ENCODE measurements at regions not wholly inside any gene's neighbourhood (a gene's known extent, or its start where the extent isn't known, plus 50 kb on each side); places are given as distances from the start of the nearest gene placed in this dataset.

- no peak for TF ChIP-seq EZH2 (IDR thresholded peaks at IDR 0.05; ENCODE audit: insufficient read depth, poor library complexity, severe bottlenecking)
- no peak for TF ChIP-seq EZH2phosphoT487 (IDR thresholded peaks at IDR 0.05; ENCODE audit: insufficient read depth, low read depth)
Measured at GRCh38 chr2:48901416-48901815, 145.9 kb upstream of the LHCGR start.
